Psoas muscle (tissue), 7 donors: ENCODE measurements at regions not wholly inside any gene's neighbourhood (a gene's known extent, or its start where the extent isn't known, plus 50 kb on each side); places are given as distances from the start of the nearest gene placed in this dataset.
"Not testable (repeated sequence)": the region's sequence is repeated elsewhere in the genome, so short reads cannot be mapped to it uniquely, and the experiment has no call there.

Experiments
- ATAC-seq, 4 donors: fragments of 200-7000 bp; cut with Tn5 transposase; one replicate each; pipeline ENCODE4 v1.9.1; 2020; ENCODE audit warnings: moderate library complexity in 3 of 4, mild to moderate bottlenecking in 2 of 4
- DNase-seq, 2 donors: peaks; one replicate each; pipeline ENCODE4 v3.0.0-alpha.2; 2020
- H3K27ac ChIP-seq: fragments of 200-600 bp; one replicate; pipeline ENCODE4 v1.8.0; 2022
- H3K27me3 ChIP-seq, 3 donors: fragments of 200-600 bp in 1 of 3; one replicate each; pipeline versions ENCODE4 v1.6.1 to v1.8.0; 2013 to 2022; ENCODE audit warnings: low read length in 2 of 3, mild to moderate bottlenecking in 2 of 3, moderate library complexity in 1 of 3; ENCODE audit not compliant: insufficient read depth in 3 of 3
- H3K36me3 ChIP-seq, 2 donors: fragments of 200-600 bp in 1 of 2; one replicate each; pipeline versions ENCODE4 v1.6.1 to v1.8.0; 2013 to 2022; ENCODE audit warnings: low read depth in 1 of 2, mild to moderate bottlenecking in 1 of 2, moderate library complexity in 1 of 2; ENCODE audit not compliant: insufficient read depth in 1 of 2
- H3K4me1 ChIP-seq: fragments of 200-600 bp; one replicate; pipeline ENCODE4 v1.8.0; 2022
- H3K4me3 ChIP-seq: fragments of 200-600 bp; one replicate; pipeline ENCODE4 v1.8.0; 2022; ENCODE audit warnings: mild to moderate bottlenecking
- H3K9me3 ChIP-seq: fragments of 200-600 bp; one replicate; pipeline ENCODE4 v1.8.0; 2022
- CTCF ChIP-seq: fragments of 200-600 bp; IDR thresholded peaks from one replicate; pipeline ENCODE4 v1.8.0; 2022; ENCODE audit warnings: antibody characterized with exemption
- WGBS, 3 donors: extraction: QIAGEN DNeasy Blood & Tissue Kit; methylation state at CpG; one replicate each; pipeline versions ENCODE4 v1.1.6 to v1.1.7; 2013; 5-methylcytosine and 5-hydroxymethylcytosine counted together
- intact Hi-C, 2 donors: fragments of 100-400 bp; cut with DNase I; formaldehyde crosslinking; loops; one replicate each; pipeline versions ENCODE4 v1.11.0 to v1.14.2; 2022
- donor health status: healthy with polysubstance abuse.
- donor health status: DM: no; HTN: no; CAD: no; lungs with moderate emphysema.
- donor health status: Bipolar disorder and iron deficiency.
- donor health status: healthy.
- donor health status: DM: yes; HTN: yes; CAD: no.
- donor health status: DM: no; HTN: no; CAD: no.
- donor health status: DM: yes; HTN: yes; CAD: no.

DNA sequence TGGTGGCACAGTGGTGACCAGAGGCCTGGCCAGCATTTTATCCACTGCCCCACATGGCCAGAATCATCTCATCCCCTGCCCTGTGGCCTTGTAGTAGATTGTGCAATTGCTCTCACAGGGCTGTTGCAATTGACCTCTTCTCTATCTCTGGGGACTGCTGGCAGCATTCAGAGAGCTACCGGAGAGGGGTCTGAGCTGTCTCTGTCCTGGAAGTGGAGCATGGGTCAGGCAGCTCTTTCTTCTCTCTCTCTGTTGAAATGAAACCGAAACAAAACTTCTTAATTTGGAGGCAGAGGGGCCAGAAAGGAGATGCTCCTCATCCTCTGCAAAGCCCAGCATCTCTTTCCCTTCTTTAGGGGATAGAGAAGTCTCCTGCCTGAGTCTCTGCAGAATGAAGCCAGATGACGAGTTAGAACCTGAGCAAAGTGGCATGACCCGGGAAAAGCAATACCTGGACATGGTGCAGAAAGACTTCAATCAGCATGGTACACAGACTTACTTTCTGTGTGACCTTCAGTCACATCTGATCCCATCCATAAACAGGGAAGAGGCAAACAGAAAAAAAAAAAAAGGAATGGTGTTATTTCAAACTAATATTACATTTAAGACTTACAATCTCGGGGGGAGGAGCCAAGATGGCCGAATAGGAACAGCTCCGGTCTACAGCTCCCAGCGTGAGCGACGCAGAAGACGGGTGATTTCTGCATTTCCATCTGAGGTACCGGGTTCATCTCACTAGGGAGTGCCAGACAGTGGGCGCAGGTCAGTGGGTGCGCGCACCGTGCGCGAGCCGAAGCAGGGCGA is 144.5 kb upstream of the BCL6 start:
- intact Hi-C loops = no loop called here
- Histone ChIP-seq H3K27me3 (no peaks in the 10 kb centered on the region), H3K4me1 (peaks cover 4% of the 10 kb centered on the region), H3K36me3 (no peaks in the 10 kb centered on the region), H3K4me3 (no peak overlapping the region), H3K9me3 (no peaks in the 10 kb centered on the region), H3K27ac (no peak overlapping the region)
- ATAC-seq = peak; percentile 19 to 91 (median 76)
- TF ChIP-seq CTCF = no peak
- DNase-seq = peak; percentile 34 to 60
- 88 to 90% (median 89%) methylated on average over 16 to 19 of the region's 20 CpGs for WGBS, 3 donors

DNA sequence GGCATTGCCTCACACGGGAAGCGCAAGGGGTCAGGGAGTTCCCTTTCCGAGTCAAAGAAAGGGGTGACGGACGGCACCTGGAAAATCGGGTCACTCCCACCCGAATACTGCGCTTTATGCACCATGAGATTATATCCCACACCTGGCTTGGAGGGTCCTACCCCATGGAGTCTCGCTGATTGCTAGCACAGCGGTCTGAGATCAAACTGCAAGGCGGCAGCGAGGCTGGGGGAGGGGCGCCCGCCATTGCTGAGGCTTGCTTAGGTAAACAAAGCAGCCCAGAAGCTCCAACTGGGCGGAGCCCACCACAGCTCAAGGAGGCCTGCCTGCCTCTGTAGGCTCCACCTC is 145.1 kb upstream of the BCL6 start:
- ATAC-seq, H3K27me3 ChIP-seq, intact Hi-C loops, DNase-seq, H3K4me3 ChIP-seq, H3K4me1 ChIP-seq, H3K9me3 ChIP-seq, H3K36me3 ChIP-seq, H3K27ac ChIP-seq: not testable (repeated sequence)
- 82 to 91% (median 86%) methylated on average over 13 to 15 of the region's 15 CpGs for WGBS, 3 donors

GRCh38 chr3:187896646-187897045 is 151.4 kb upstream of the BCL6 start:
- H3K27ac ChIP-seq = no peak overlapping the region
- H3K4me3 ChIP-seq = no peak overlapping the region
- H3K27me3 ChIP-seq = no peaks in the 10 kb centered on the region
- H3K4me1 ChIP-seq = no peaks in the 10 kb centered on the region
- intact Hi-C loops = no loop called here
- WGBS, 3 donors = 39 to 49% (median 43%) methylated on average over 6 of the region's 6 CpGs
- no peak for TF ChIP-seq CTCF
- H3K36me3 ChIP-seq = no peaks in the 10 kb centered on the region
- ATAC-seq = no peak
- peak in 1 of 2 donors; percentile 19 for DNase-seq
- H3K9me3 ChIP-seq = no peaks in the 10 kb centered on the region

DNA sequence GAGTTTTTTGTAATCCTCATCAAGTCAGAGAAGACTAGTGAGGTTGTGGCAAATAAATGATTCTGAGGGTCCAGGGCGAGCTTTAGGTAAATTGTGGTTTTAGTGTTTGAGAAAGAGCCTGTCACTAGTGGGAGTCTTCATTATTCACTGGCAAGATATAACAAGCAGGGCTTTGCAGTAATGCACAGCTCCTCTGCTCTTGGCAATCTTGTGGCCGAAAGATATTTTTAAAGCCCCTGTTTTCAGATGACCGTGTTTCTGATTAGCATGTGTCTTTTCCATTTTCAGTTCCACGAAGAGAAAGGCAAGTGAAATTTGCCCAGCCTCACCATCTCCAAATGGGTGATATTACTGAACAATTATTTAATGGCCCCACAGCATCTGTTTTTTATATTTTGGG is 154.0 kb upstream of the BCL6 start:
- WGBS, 3 donors = 80 to 90% (median 89%) methylated on average over 4 of the region's 4 CpGs
- no peaks in the 10 kb centered on the region for H3K27me3 ChIP-seq
- H3K4me1 ChIP-seq = no peaks in the 10 kb centered on the region
- no peaks in the 10 kb centered on the region for H3K36me3 ChIP-seq
- ATAC-seq = no peak
- H3K27ac ChIP-seq = no peak overlapping the region
- DNase-seq = no peak
- intact Hi-C loops = no loop called here
- H3K4me3 ChIP-seq = no peak overlapping the region
- TF ChIP-seq CTCF = no peak
- H3K9me3 ChIP-seq = no peaks in the 10 kb centered on the region

DNA sequence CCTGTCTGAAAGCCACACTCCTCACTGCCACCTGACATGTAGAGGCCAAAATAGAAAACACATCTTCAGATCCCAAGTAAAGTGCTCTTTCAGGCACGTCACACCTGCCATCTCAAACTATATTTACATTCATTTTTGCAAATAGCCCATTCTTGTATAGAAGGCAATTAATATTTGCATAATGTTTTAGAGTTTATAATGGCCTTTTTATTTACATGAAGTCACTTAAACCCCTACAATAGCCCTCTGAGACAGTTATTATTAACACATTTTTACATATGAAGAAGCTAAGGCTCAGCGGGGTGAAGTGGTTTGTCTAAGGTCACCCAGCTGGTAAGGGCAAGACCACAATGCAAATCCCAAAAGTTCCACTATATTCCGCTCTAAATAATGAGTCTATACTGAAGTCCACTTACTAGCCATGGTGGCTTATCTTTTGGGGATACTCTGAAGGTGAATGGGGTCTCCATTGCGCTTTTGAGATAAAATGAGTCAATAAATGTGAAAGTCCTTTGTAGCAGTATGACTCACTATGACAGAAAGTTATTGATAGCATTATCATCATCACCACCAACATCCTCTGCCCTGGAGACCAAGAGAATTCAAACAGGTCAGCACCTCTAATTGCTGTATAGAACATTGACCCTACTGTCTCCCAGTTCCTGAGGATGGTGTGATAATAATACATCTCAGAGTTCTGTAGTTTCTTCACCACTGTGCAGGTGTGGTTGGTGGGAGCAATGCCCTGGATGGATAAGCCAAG is 155.9 kb upstream of the BCL6 start:
- no peaks in the 10 kb centered on the region for H3K36me3 ChIP-seq
- 87 to 92% (median 88%) methylated on average over 4 of the region's 4 CpGs for WGBS, 3 donors

More for the DNA sequence above, 155.9 kb upstream of the BCL6 start:
- Histone ChIP-seq H3K27me3 (no peaks in the 10 kb centered on the region), H3K4me1 (no peaks in the 10 kb centered on the region), H3K4me3 (no peak overlapping the region), H3K27ac (no peak overlapping the region), H3K9me3 (no peaks in the 10 kb centered on the region)
- TF ChIP-seq CTCF = no peak
- no peak for DNase-seq
- ATAC-seq = no peak
- intact Hi-C loops = no loop called here
